COR-L47 (cell line): ENCODE measurements at regions not wholly inside any gene's neighbourhood (a gene's known extent, or its start where the extent isn't known, plus 50 kb on each side); places are given as distances from the start of the nearest gene placed in this dataset.
"Not testable (repeated sequence)": the region's sequence is repeated elsewhere in the genome, so short reads cannot be mapped to it uniquely, and the experiment has no call there.

Experiments used
- DNase-seq: peaks from one replicate; lab custom pipeline; 2025; lab: John Stamatoyannopoulos, UW

DNA sequence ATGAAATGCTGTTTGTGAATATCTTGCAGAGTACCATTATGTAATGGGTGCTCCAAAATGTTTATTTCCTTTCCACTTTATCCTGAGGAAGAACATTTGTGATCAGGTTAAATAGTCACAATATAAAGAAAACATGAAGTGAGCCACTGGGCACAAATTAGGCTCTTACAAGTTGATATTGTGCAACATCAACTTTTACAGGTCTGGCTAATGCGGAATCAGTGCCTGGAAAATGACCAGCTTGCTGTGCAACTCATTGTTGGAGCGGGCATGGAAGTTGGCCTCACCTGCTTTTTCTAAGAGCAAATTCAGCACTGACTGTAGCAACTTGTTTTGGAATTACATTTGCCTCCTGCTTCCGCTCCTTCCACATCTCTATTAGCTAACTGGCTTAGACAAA is 216.9 kb upstream of the PLPPR1 start:
- DNase-seq = no peak

DNA sequence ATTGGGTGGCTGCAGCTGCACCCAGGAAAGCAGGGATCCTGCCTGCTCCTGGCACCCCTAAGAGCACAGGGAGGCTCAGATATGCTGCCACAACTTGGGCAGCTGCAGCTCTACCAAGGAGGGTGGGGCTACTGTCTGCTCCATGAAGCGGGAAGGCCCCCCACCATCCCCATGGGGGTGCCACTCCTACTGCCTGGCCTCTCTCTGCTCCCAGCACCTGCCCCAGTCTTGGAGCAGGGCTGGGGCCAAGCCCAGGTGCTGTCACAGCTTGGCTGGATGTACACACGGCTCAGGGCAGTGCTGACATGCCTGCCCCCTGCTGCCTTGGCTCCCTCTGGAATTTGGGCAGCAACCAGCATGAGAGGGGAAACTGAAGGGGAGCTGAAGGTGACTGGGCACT is 214.7 kb upstream of the PLPPR1 start:
- no peak for DNase-seq

DNA sequence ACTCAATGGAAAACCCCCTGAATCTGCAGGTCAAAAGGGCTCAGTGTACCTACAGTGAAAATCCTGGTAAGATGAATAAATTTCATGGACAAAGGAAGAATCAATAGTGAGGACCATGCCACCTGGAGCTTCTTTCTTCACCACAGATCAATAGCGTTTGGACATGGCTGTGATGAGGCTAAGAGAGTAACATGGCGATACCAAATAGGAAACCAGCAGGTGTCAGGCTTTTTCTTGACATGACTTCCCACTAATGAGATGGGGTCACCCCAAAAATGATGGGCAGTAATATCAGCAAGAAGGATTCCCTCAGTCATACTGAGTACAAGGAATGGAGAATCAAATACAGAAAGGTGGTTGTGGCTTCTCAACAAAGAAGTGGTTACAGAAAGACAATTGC is 208.5 kb upstream of the PLPPR1 start:
- DNase-seq = no peak

GRCh38 chr9:100833035-100833434 is 195.5 kb upstream of the PLPPR1 start:
- DNase-seq = not testable (repeated sequence)

GRCh38 chr9:100838857-100839256 is 189.7 kb upstream of the PLPPR1 start:
- DNase-seq = no peak

DNA sequence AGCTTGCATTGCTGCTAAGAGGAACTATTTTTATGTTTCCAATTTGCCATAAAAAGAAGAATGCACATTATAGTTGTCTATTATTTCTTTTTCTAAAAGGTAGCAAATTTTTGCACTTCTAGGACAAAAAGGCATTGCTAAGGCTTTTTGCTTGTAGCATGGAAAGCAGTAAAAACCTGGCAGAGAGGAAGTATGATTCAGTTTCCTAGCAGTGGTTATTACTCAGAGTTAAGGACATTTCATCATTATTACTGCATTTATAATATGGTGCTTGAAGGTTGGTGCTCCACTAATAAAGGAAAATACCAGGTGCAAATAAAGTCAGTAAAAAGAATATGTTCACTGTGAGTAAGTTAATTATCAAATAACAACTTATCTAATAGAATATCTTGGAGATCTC is 179.8 kb upstream of the PLPPR1 start:
- no peak for DNase-seq

DNA sequence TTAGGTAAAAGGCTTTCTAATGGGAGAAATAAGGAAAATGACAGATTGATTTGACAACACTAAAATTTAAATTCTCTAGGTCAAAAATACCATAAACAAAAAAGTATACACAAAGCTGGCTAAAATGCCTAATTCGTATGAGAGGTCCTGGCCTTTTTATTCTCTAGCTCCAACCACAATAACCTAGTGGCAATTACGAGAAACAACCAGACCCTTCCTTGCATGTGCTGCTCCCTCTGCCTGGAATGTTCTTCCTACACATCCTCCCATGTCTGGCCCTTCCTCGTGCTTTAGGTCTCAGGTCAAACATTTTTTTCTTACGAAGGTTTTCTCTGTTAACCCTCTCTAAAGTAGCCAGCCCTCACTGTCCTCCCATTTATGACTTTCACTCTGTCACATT is 176.4 kb upstream of the PLPPR1 start:
- no peak for DNase-seq

DNA sequence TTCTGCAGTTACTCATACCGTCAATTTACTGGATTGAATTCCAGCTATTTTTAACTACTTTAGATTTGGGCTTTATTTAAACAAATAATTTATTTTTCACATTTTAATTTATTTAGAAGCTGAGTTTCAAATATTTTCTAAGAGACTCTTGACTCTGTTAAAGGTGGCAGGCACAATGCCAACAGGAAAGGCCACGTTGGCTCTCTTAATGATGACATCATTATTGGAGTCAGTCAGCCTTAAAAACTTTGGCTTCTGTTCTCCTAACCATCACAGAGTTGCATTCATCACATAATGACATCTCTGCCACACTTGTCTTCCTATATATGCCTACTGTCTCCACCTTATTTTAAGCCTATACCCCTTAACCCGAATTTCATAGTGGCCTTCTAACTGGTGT is 172.3 kb upstream of the PLPPR1 start:
- DNase-seq = peak; percentile 5

DNA sequence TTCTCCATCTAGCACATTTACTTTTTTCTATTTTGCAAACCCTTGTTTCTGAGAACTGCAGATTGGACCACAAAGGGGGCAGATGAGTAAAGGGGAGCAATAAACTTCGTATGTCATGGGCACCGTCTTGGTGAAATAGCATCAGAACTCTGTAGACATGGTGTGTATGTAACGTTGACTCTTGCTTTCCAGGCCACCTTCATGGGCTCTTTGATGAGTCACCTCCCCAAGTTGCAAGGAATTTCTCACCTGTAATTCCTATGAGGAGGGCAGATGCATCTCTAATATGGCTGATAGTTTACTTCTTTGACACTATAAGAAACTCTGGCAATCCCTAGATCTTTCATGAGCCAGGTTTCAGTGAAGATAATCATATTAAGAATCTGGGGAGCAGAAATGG is 163.4 kb upstream of the PLPPR1 start:
- DNase-seq = no peak

- DNase-seq = no peak
These were observed 162.9 kb upstream of the PLPPR1 start for GRCh38 chr9:100865648-100866047.

DNA sequence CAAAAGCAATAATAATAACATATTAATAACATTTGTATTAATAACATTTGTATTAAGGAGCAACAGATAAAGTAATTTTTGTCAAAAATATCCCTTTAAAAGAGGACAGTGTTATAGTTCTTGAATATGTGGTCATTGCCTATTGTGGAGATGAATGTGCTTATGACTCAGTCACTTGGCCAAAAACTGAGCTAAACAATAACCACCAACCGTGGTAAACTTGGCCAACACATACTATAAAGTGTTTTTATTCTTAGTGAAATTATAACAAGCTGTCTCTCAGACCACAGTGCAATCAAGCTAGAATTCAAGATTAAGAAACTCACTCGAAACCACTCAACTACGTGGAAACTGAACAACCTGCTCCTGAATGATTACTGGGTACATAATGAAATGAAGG is 159.2 kb upstream of the PLPPR1 start:
- DNase-seq = no peak

DNA sequence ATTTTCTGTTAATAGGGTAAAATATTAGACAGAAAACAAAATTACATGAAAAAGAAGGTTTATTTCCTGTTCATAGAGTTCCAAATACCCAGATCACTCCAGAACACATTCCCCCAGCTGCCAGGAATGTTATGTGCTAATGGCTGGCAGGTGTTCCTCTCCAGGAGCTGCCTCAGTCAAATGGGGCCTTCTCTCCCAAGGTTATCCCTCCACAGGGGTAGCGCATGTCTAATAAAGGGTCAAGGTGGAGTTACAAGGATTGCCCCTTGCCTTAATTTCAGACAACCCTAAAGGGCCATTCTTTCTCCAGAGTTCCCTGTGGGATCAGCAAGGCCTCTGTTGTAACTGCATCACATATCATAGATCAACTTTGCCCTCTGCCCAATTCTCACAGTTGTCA is 148.6 kb upstream of the PLPPR1 start:
- DNase-seq = no peak

DNA sequence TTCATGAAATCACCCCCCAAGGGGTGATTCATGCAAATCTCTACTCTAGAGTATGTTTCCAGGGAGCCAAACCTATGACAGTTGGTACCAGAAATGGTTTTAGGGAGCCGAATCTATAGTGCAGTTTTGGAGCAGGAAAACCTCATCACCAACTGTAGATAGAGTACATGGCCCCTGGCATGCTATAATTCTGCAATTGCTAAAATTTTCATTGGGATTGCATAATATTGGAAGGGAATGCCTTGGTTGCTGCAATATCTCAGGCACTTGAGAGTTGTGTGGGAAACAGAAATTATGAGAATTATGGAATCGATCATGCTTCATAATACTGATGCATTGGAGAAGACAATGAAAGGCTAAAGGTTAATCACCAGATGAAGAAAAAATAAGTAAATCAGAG is 148.2 kb upstream of the PLPPR1 start:
- no peak for DNase-seq

DNA sequence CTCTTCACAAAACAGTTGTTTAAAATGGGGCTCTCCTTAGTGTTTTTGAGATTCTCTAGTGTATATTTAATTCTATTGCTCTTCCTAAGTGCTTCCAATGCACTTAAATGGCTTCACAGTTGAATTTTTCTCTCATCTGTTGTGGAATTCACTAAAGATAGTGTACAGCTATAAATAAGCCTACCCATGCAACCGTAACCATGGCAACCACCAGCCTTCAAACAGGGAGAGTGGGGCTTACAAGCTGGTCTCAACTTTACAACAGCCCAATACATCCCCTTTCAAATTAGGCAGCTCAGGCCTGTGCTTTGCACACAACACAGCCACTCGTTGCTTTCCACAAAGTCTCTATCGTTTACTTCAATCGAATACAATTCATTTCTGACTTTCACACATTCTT is 144.0 kb upstream of the PLPPR1 start:
- no peak for DNase-seq

DNA sequence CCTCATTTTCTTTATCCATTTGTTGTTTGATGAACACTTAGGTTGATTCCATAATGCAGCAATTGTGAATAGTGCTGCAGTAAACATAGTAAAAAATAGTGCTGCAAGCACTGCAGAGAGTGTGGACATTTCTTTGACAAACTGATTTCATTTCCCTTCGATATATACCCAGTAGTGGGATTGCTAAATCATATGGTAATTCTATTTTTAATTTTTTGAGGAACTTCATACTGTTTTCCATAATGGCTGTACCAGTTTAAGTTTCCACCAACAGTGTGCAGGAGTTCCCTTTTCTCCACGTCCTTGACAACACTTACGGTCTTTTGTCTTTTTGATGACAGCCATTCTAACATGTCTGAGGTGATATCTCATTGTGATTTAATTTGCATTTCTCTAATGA is 138.2 kb upstream of the PLPPR1 start:
- DNase-seq = no peak

DNA sequence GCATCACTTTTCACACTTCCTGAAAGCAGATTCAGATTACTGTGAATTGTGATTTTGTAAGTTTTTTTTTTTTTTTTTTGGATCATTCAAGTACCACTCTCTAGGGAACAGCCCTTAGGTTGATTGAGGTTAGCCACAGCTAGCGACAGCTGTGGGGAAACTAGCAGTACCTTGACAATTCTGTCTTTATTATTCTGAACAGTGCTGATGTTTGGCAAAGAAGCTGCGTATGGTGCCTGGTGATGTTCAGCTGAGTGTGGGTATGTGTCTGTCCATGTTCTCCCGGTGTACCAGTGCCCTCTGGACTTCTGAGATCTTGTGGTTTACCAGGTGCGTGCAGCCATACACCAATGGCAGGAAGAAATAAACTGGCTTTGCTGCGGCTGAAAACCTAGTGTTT is 117.3 kb upstream of the PLPPR1 start:
- DNase-seq = no peak

- DNase-seq = no peak
These were observed 115.3 kb upstream of the PLPPR1 start for GRCh38 chr9:100913257-100913656.

DNA sequence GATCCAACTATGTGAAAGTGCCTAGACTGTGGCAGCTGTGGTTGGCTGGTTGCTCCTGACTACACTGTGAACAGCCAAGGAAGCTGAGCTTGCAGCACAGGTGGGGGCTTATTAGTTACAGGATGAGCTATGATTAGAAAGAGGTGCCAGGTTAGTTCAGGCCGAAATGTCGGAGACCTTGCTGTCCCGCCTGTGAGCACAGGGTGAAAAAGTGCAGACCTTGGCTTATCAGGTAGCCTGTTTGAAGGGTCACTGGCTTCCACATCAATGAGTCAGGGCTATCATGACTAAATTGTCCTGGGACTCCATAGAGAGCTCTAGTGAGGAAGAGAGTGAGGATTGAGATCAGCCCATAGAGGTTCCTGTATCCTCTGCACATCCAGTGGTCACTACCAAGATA is 114.3 kb upstream of the PLPPR1 start:
- DNase-seq = no peak

DNA sequence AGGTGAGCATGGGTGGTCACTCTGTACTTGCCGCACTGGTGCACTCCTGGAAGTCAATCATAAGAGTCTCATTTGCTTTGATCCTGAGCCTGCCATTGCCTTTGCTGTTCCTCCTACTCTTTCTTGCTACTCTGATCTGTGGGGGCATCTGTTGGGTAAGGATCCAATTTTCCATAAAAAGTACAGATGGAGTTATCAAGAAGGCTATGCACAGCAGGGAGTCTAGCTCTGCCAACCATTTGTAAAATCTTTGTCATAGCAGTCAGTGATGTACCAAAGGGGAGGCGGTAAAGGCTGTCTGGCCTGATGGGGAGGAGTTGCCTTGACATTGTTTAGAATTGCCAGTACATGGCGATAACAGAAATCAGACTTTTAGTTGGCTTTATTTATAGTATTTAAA is 109.0 kb upstream of the PLPPR1 start:
- DNase-seq = no peak

GRCh38 chr9:100926366-100926765 is 102.2 kb upstream of the PLPPR1 start:
- DNase-seq = no peak

- DNase-seq = no peak
These were observed 100.8 kb upstream of the PLPPR1 start for GRCh38 chr9:100927763-100928162.

DNA sequence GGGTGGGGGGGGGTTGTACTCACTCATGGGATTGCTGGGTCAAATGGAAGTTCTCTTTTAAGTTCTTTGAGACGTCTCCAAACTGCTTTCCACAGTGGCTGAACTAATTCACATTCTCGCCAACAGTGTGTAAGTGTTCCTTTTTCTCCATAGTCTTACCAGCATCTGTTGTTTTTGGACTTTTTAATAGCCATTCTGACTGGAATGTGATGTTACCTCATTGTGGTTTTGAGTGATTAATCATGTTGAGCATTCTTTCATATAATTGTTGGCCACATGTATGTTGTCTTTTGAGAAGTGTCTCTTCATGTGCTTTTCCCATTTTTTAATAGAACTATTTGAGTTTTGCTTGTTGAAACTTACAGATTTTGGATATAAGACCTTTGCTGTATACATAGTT is 94.9 kb upstream of the PLPPR1 start:
- DNase-seq = no peak

- DNase-seq = no peak
These were observed 91.1 kb upstream of the PLPPR1 start for GRCh38 chr9:100937382-100937781.

- no peak for DNase-seq
These were observed 90.0 kb upstream of the PLPPR1 start for GRCh38 chr9:100938507-100938906.

DNA sequence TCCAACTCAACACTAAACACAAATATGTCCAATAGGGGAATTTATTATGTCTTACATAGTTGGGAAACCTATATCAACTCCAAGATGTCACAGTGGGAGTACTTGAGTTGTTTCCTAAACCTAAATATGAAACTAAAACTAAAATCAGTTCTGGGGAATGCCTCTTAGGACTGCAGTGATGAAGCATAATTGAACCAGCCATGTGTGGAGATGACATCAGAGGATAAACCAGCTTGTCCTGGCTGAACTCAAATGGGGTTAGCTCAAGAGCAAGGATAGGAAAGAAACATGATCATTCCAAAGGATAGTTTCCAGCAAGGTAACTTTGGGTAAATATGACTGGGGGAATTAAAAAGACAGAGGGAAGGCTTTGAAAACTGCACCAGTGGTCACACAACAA is 88.9 kb upstream of the PLPPR1 start:
- no peak for DNase-seq
